Peyer's patch (tissue), 4 donors: ENCODE measurements at regions not wholly inside any gene's neighbourhood (a gene's known extent, or its start where the extent isn't known, plus 50 kb on each side); places are given as distances from the start of the nearest gene placed in this dataset.
"Not testable (repeated sequence)": the region's sequence is repeated elsewhere in the genome, so short reads cannot be mapped to it uniquely, and the experiment has no call there.

Experiments used
- DNase-seq, 3 donors: peaks; one replicate each; pipeline ENCODE4 v3.0.0-alpha.2; 2017 to 2019
- H3K27ac ChIP-seq, 4 donors: fragments of 200-600 bp; sonication (generic); one replicate each; pipeline ENCODE4 v1.5.1; 2016 to 2019
- H3K27me3 ChIP-seq, 2 donors: fragments of 200-600 bp; sonication (generic); one replicate each; pipeline ENCODE4 v1.5.1; 2019
- H3K36me3 ChIP-seq, 3 donors: fragments of 200-600 bp; sonication (generic); one replicate each; pipeline ENCODE4 v1.5.1; 2016 to 2019
- H3K4me1 ChIP-seq, 4 donors: fragments of 200-600 bp; sonication (generic); one replicate each; pipeline ENCODE4 v1.5.1; 2016 to 2019
- H3K4me3 ChIP-seq, 4 donors: fragments of 200-600 bp; sonication (generic); 1 replicate in 3 of 4; 2 replicates in 1 of 4; pipeline ENCODE4 v1.5.1; 2016 to 2019; ENCODE audit warnings: mild to moderate bottlenecking in 1 of 4
- H3K9me3 ChIP-seq, 4 donors: fragments of 200-600 bp; sonication (generic); one replicate each; pipeline ENCODE4 v1.5.1; 2016 to 2019; ENCODE audit warnings: mild to moderate bottlenecking in 1 of 4
- POLR2A ChIP-seq, 2 donors: fragments of 450-650 bp; IDR thresholded peaks; one replicate each; pipeline ENCODE4 v1.5.1; 2017; ENCODE audit warnings: antibody characterized with exemption in 2 of 2, mild to moderate bottlenecking in 2 of 2, moderate library complexity in 2 of 2
- TF ChIP-seq, protein P1 (sequence below), 6 experiments: fragments of 450-650 bp in 4 of 6; fragments of 200-600 bp in 2 of 6; sonication (generic) in 1 of 6; IDR thresholded peaks; one replicate each; pipeline ENCODE4 v1.5.1; 2017 to 2019; ENCODE audit warnings: antibody characterized with exemption in 6 of 6, mild to moderate bottlenecking in 3 of 6, moderate library complexity in 1 of 6

DNA sequence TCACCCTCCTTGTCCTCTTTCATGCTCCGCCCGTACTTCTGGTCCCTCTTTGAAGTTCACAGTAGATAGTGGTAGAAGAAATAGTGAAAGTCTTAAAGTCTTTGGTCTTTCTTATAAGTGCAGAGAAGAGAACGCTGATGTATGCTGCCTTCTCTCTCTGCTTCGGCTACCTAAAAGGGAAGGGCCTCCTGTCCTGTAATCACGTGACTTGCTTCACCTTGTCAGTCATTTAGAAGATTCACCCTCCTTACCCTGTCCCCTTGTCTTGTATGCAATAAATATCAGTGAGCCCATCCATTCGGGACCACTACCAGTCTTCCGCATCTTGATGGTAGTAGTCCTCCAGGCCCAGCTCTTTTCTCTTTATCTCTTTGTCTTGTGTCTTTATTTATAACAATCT, 144.6 kb downstream of the ARL4C start:
- Histone ChIP-seq H3K27me3 (no peaks in the 10 kb centered on the region), H3K9me3 (peaks cover 0 to 5% (median 0%) of the 10 kb centered on the region in 4 donors), H3K4me1 (peaks cover 0 to 4% (median 0%) of the 10 kb centered on the region in 4 donors), H3K4me3 (no peak overlapping the region), H3K27ac (no peak overlapping the region), H3K36me3 (no peaks in the 10 kb centered on the region)
- no peak for TF ChIP-seq POLR2A (IDR thresholded peaks at IDR 0.05)
- TF ChIP-seq, protein P1, sequence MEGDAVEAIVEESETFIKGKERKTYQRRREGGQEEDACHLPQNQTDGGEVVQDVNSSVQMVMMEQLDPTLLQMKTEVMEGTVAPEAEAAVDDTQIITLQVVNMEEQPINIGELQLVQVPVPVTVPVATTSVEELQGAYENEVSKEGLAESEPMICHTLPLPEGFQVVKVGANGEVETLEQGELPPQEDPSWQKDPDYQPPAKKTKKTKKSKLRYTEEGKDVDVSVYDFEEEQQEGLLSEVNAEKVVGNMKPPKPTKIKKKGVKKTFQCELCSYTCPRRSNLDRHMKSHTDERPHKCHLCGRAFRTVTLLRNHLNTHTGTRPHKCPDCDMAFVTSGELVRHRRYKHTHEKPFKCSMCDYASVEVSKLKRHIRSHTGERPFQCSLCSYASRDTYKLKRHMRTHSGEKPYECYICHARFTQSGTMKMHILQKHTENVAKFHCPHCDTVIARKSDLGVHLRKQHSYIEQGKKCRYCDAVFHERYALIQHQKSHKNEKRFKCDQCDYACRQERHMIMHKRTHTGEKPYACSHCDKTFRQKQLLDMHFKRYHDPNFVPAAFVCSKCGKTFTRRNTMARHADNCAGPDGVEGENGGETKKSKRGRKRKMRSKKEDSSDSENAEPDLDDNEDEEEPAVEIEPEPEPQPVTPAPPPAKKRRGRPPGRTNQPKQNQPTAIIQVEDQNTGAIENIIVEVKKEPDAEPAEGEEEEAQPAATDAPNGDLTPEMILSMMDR (IDR thresholded peaks at IDR 0.05), result no peak
- no peak for DNase-seq

GRCh38 chr2:234351866-234352265, 145.0 kb downstream of the ARL4C start:
- H3K36me3 ChIP-seq, H3K9me3 ChIP-seq, H3K4me1 ChIP-seq, H3K27me3 ChIP-seq, H3K4me3 ChIP-seq, H3K27ac ChIP-seq, DNase-seq: not testable (repeated sequence)

DNA sequence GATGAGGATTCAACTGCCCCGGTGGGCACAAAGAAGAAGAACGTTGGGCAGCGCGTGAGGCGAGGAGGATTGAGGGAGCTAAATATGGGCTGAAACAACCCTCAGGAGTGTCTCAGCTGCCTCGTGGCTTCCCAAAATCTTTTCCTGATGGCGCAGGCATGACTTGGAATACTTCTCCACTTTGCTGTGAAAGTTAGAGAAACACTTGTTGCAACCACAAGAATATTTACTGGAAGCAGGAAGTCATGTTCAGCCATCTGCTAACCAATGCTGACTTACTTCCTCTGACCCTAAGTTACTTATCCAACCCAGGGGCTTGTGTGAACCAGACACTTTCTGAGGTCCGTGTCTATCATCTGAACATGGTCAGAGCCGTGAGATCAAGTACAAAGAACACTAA, 148.8 kb downstream of the ARL4C start:
- Histone ChIP-seq H3K27me3 (no peaks in the 10 kb centered on the region), H3K4me1 (peaks cover 0 to 4% (median 0%) of the 10 kb centered on the region in 4 donors), H3K36me3 (no peaks in the 10 kb centered on the region), H3K9me3 (peaks cover 0 to 3% (median 0%) of the 10 kb centered on the region in 4 donors), H3K4me3 (no peak overlapping the region), H3K27ac (no peak overlapping the region)
- TF ChIP-seq, protein P1 (IDR thresholded peaks at IDR 0.05), result no peak
- no peak for TF ChIP-seq POLR2A (IDR thresholded peaks at IDR 0.05)
- DNase-seq, result no peak

GRCh38 chr2:234345921-234346320, 151.0 kb downstream of the ARL4C start:
- DNase-seq, result no peak
- Histone ChIP-seq H3K27ac (no peak overlapping the region), H3K4me1 (peaks cover 0 to 4% (median 0%) of the 10 kb centered on the region in 4 donors), H3K27me3 (no peaks in the 10 kb centered on the region), H3K36me3 (no peaks in the 10 kb centered on the region), H3K4me3 (no peak overlapping the region), H3K9me3 (no peaks in the 10 kb centered on the region)
- TF ChIP-seq, protein P1 (IDR thresholded peaks at IDR 0.05), result no peak
- no peak for TF ChIP-seq POLR2A (IDR thresholded peaks at IDR 0.05)

- Histone ChIP-seq H3K4me3 (no peak overlapping the region), H3K27ac (no peak overlapping the region), H3K36me3 (no peaks in the 10 kb centered on the region), H3K27me3 (no peaks in the 10 kb centered on the region), H3K4me1 (peaks cover 0 to 4% (median 0%) of the 10 kb centered on the region in 4 donors), H3K9me3 (no peaks in the 10 kb centered on the region)
- TF ChIP-seq POLR2A (IDR thresholded peaks at IDR 0.05), result no peak
- TF ChIP-seq, protein P1 (IDR thresholded peaks at IDR 0.05), result no peak
- DNase-seq, result no peak
Observed at GRCh38 chr2:234344012-234344411, 152.9 kb downstream of the ARL4C start.

- peaks cover 0 to 4% (median 0%) of the 10 kb centered on the region in 4 donors for H3K4me1 ChIP-seq
- no peaks in the 10 kb centered on the region for H3K36me3 ChIP-seq
- H3K4me3 ChIP-seq, result no peak overlapping the region
- TF ChIP-seq, protein P1 (IDR thresholded peaks at IDR 0.05), result no peak
- TF ChIP-seq POLR2A (IDR thresholded peaks at IDR 0.05), result no peak
- no peaks in the 10 kb centered on the region for H3K27me3 ChIP-seq
- no peaks in the 10 kb centered on the region for H3K9me3 ChIP-seq
- DNase-seq, result no peak
- H3K27ac ChIP-seq, result no peak overlapping the region
Observed at GRCh38 chr2:234343372-234343771, 153.5 kb downstream of the ARL4C start.
